OCI-LY3 (cell line): ENCODE measurements at regions not wholly inside any gene's neighbourhood (a gene's known extent, or its start where the extent isn't known, plus 50 kb on each side); places are given as distances from the start of the nearest gene placed in this dataset.

Source experiments
- CTCF ChIP-seq: fragments of 200-600, 300-600 bp; sonication (generic); IDR thresholded peaks from 2 replicates; pipeline ENCODE4 v1.5.1; 2014; ENCODE audit warnings: antibody characterized with exemption, low read length, low read depth
- EZH2phosphoT487 ChIP-seq: fragments of 200-600 bp; shearing (Covaris generic); IDR thresholded peaks from 2 replicates; pipeline ENCODE4 v1.6.1; 2018; ENCODE audit warnings: antibody characterized with exemption, mixed run types, low read depth

DNA sequence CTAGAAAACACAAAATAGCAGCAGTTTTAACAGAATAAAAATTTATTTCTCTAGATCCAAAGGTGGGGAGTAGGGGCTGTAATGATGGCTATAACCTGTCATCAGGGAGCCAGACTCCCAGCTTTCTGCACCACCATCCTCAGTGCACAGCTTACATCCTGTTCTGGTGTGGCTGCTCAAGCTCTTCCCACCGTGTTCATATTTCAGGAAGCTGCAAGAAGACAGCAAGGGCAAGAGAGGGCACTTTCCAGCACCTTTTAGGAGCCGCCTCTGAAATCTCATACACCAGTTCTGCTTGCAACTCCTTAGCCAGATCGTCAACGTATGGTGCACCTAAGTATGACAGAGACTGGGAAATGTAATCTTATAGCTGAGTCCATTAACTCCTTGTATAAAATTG lies 253.7 kb downstream of the CENPC start:
- no peak for TF ChIP-seq CTCF
- TF ChIP-seq EZH2phosphoT487, result no peak
